HepG2 (cell line): ENCODE measurements at regions not wholly inside any gene's neighbourhood (a gene's known extent, or its start where the extent isn't known, plus 50 kb on each side); places are given as distances from the start of the nearest gene placed in this dataset.

Experiments used
- ATAC-seq: fragments of 200-7000 bp; cut with Tn5 transposase; 3 replicates; pipeline ENCODE4 v1.9.1; 2020; ENCODE audit warnings: mild to moderate bottlenecking, moderate library complexity
- BruUV-seq: library from RNA; stranded (reverse); fragments of 400-500 nt; replicated peaks from 2 replicates; lab custom pipeline; 2021; lab: Mats Ljungman, UMichigan
- CTCF ChIA-PET: fragments of 300-600 bp; formaldehyde crosslinking; extraction: SDS; loops from one replicate; lab custom pipeline; 2021; ENCODE audit warnings: low total read pairs, inconsistent platforms, low intra/inter-chr PET ratio; lab: Yijun Ruan, JAX
- POLR2A ChIA-PET: fragments of 350-600 bp; sonication (Branson Sonifier 250); formaldehyde crosslinking; loops from one replicate; lab custom pipeline; 2020; ENCODE audit warnings: antibody characterized with exemption, inconsistent platforms; lab: Yijun Ruan, JAX
- DNase-seq: peaks from one replicate; pipeline ENCODE4 v3.0.0-alpha.2; 2015; ENCODE audit warnings: low spot score
- FAIRE-seq: peaks from 3 replicates; lab custom pipeline; 2011; peaks lifted over from hg19 to GRCh38; lab: Jason Lieb, UNC
- H2AFZ ChIP-seq: one replicate; pipeline ENCODE4 v1.6.1; 2011; ENCODE audit warnings: low read length, inconsistent platforms
- H3K27ac ChIP-seq: fragments of 300-600 bp; 3 replicates; pipeline ENCODE4 v1.8.0; 2011; ENCODE audit warnings: mixed run types, mild to moderate bottlenecking, mixed read lengths, low read length, inconsistent platforms; ENCODE audit not compliant: insufficient read depth; ENCODE audit errors: extremely low read length
- H3K27me3 ChIP-seq, 2 experiments: fragments of 200-600 bp in 1 of 2; 2 replicates in 1 of 2; 3 replicates in 1 of 2; pipeline versions ENCODE4 v1.6.0 to v1.8.0; 2011; ENCODE audit warnings: low read length in 2 of 2, mild to moderate bottlenecking in 2 of 2, moderate library complexity in 2 of 2, inconsistent platforms in 1 of 2; ENCODE audit not compliant: insufficient read depth in 2 of 2, control insufficient read depth in 1 of 2
- H3K36me3 ChIP-seq, 2 experiments: fragments of 200-600 bp in 1 of 2; replicated peaks in 1 of 2; 2 replicates in 1 of 2; 3 replicates in 1 of 2; pipeline versions ENCODE4 v1.5.1 to v1.8.0; 2011; ENCODE audit warnings: low read length in 2 of 2, inconsistent platforms in 1 of 2; ENCODE audit not compliant: insufficient read depth in 2 of 2, control insufficient read depth in 1 of 2
- H3K4me1 ChIP-seq: 2 replicates; pipeline ENCODE4 v1.5.1; 2012; ENCODE audit warnings: low read length, inconsistent platforms; ENCODE audit not compliant: insufficient read depth
- H3K4me2 ChIP-seq: 2 replicates; pipeline ENCODE4 v1.6.0; 2011; ENCODE audit warnings: low read depth, low read length, inconsistent platforms
- H3K4me3 ChIP-seq, 3 experiments: fragments of 200-600 bp in 1 of 3; sonication (generic), shearing (Covaris generic) in 1 of 3; replicated peaks in 1 of 3; 2 replicates each; pipeline ENCODE4 v1.5.1; 2011 to 2016; ENCODE audit warnings: low read length in 3 of 3, inconsistent platforms in 2 of 3, low read depth in 2 of 3, mild to moderate bottlenecking in 2 of 3, control low read depth in 1 of 3, mixed read lengths in 1 of 3; ENCODE audit not compliant: insufficient read depth in 1 of 3
- H3K79me2 ChIP-seq: one replicate; pipeline ENCODE4 v1.6.1; 2011; ENCODE audit warnings: low read length, inconsistent platforms; ENCODE audit not compliant: insufficient read depth
- H3K9ac ChIP-seq: 2 replicates; pipeline ENCODE4 v1.6.0; 2011; ENCODE audit warnings: mild to moderate bottlenecking, low read depth, low read length, inconsistent platforms; ENCODE audit not compliant: insufficient read depth
- H3K9me3 ChIP-seq: 2 replicates; pipeline ENCODE4 v1.5.1; 2012; ENCODE audit warnings: mild to moderate bottlenecking, low read length
- H4K20me1 ChIP-seq: 2 replicates; pipeline ENCODE4 v1.6.0; 2011; ENCODE audit warnings: inconsistent platforms, mild to moderate bottlenecking, low read length, moderate library complexity; ENCODE audit not compliant: insufficient read depth
- ISX ChIP-seq: sonication (generic); formaldehyde crosslinking; conservative IDR thresholded peaks from 2 replicates; pipeline ENCODE4 v1.5.0; 2020; ENCODE audit warnings: missing genetic modification reagents
- NCOA2 ChIP-seq: sonication (generic); formaldehyde crosslinking; IDR thresholded peaks from 2 replicates; pipeline ENCODE4 v1.8.0; 2022; ENCODE audit warnings: inconsistent platforms
- NFYC ChIP-seq: IDR thresholded peaks from 2 replicates; pipeline ENCODE4 v1.6.1; 2016; ENCODE audit warnings: missing genetic modification reagents, missing compliant biosample characterization
- TEAD3 ChIP-seq: optimal IDR thresholded peaks from 2 replicates; pipeline ENCODE3; 2016; ENCODE audit warnings: borderline replicate concordance
- ZNF142 ChIP-seq: sonication (generic); formaldehyde crosslinking; IDR thresholded peaks from 2 replicates; pipeline ENCODE4 v1.4.0; 2020; ENCODE audit warnings: missing genetic modification reagents
- ZNF547 ChIP-seq: sonication (generic); formaldehyde crosslinking; IDR thresholded peaks from 2 replicates; pipeline ENCODE4 v1.5.1; 2020; ENCODE audit warnings: mild to moderate bottlenecking, missing genetic modification reagents
- whole genome bisulfite sequencing: methylation state at CpG from one replicate; pipeline ENCODE4 v1.1.6; 2017; ENCODE audit warnings: low lambda C conversion rate; 5-methylcytosine and 5-hydroxymethylcytosine counted together
- in situ Hi-C: cut with HindIII; loops from 2 replicates; pipeline ENCODE4 v1.10.0; 2017; ENCODE audit warnings: low pct_unique_long_range_greater_than_20kb; ENCODE audit not compliant: extremely low pct_ligation_motif_present
- intact Hi-C: fragments of 100-400 bp; cut with micrococcal nuclease; formaldehyde crosslinking; loops from one replicate; pipeline ENCODE4 v1.10.0; 2022; ENCODE audit not compliant: unreplicated experiment

GRCh38 chr1:59055908-59056719 lies 240.8 kb upstream of the FGGY start:
- FAIRE-seq, result no peak
- Histone ChIP-seq H3K79me2 (no peaks in the 10 kb centered on the region), H3K4me2 (no peak overlapping the region), H3K36me3 (no peaks in the 10 kb centered on the region), H3K4me1 (peaks cover 40% of the 10 kb centered on the region), H4K20me1 (no peaks in the 10 kb centered on the region), H3K27me3 (peaks cover 5 to 36% of the 10 kb centered on the region in 2 experiments), H3K4me3 (no peak overlapping the region), H3K9me3 (no peaks in the 10 kb centered on the region), H3K9ac (no peak overlapping the region), H3K27ac (no peak overlapping the region), H2AFZ (no peak overlapping the region)
- TF ChIP-seq ISX (CRISPR knock-in tag) (no peak), ZNF547 (CRISPR knock-in tag) (no peak), ZNF142 (no peak), TEAD3 (no peak), NFYC (CRISPR knock-in tag) (no peak), NCOA2 (no peak)
- intact Hi-C loops, result loop anchor here (10.0 kb wide), 1 partner anchor 151 kb away; no protein-coding TSS in a partner anchor
- POLR2A ChIA-PET, result interaction anchor here (1.6 kb wide), 1 partner anchor 272 kb away, joined by 4 read pairs; the partner anchor contains the start of gene JUN
- no peak for ATAC-seq
- in situ Hi-C loops, result loop anchor here (10.0 kb wide), 1 partner anchor 271 kb away; the partner anchor contains the start of gene JUN
- no peak for DNase-seq
- no TSS peak for BruUV-seq
- 50% methylated on average over 7 of the region's 7 CpGs for WGBS
- CTCF ChIA-PET, result no interaction called here
